ENCODE measurements at regions not wholly inside any gene's neighbourhood (a gene's known extent, or its start where the extent isn't known, plus 50 kb on each side); places are given as distances from the start of the nearest gene placed in this dataset.

- no peak for DNase-seq
- Histone ChIP-seq H3K4me3 (ENCODE audit: low read depth, low read length) (no peak overlapping the region), H3K27me3 (replicated peaks) (no peaks in the 10 kb centered on the region), H3K36me3 (replicated peaks) (no peaks in the 10 kb centered on the region), H3K27ac (no peak overlapping the region)
- no peak for TF ChIP-seq CTCF (IDR thresholded peaks at IDR 0.05; ENCODE audit: low read depth, low read length, missing control alignments)
- in situ Hi-C loops (cut with HindIII; ENCODE audit: low pct_ligation_motif_present, low sequenced_read_pairs), result no loop called here
Measured at GRCh38 chr6:74603322-74604076, 602.4 kb downstream of the COL12A1 start.

GRCh38 chr6:74602206-74602605, 603.6 kb downstream of the COL12A1 start:
- Histone ChIP-seq H3K36me3 (replicated peaks) (no peaks in the 10 kb centered on the region), H3K27me3 (replicated peaks) (no peaks in the 10 kb centered on the region), H3K4me3 (ENCODE audit: low read depth, low read length) (no peak overlapping the region), H3K27ac (no peak overlapping the region)
- TF ChIP-seq CTCF (IDR thresholded peaks at IDR 0.05; ENCODE audit: low read depth, low read length, missing control alignments), result no peak
- in situ Hi-C loops (cut with HindIII; ENCODE audit: low pct_ligation_motif_present, low sequenced_read_pairs), result no loop called here
- DNase-seq, result no peak

DNA sequence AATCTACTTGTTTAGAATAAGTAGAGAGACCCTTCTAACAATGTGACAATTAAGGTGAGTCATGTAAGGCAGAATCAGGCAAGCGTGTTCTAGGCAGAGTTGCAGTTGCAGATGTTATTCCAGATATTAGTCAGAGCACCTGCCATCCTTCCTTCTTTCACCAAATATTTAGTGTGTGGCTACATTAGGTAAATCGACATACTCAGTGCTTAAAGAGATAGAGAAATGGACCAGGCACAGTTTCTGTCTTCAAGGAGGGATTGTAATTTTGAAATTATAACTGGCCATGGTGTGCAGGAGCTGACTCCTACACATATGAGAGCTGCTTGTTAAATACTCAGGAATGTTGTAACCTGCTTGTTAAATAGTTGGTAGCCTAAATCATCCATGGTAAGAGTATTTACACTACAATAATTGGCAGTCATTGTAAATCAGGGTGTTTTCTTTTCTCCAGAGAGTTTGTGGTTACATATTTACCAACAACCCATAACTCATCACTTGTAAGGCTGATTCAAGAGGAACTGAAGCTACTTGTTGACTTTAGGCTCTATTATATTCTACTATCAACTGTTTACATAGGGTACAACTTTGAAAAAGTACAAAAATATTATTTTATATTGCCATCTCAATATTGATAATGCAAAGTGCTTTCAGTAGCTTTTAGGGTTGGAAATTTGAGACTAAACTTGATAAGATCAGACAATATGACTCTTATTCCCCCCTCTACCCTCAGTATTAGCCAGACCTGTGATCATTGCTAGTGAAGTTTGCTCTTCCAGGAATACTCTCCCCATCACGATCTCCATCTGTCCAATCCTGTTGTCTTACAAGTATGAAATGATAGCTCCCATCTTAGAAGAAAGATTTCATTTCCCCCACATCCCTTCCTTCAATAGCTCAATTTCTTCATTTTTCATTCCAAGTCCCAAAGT, 607.1 kb downstream of the COL12A1 start:
- H3K27ac ChIP-seq, result no peak overlapping the region
- no peak for DNase-seq
- no peaks in the 10 kb centered on the region for H3K36me3 ChIP-seq (replicated peaks)
- no peak overlapping the region for H3K4me3 ChIP-seq (ENCODE audit: low read depth, low read length)
- no peaks in the 10 kb centered on the region for H3K27me3 ChIP-seq (replicated peaks)
- no peak for TF ChIP-seq CTCF (IDR thresholded peaks at IDR 0.05; ENCODE audit: low read depth, low read length, missing control alignments)
- in situ Hi-C loops (cut with HindIII; ENCODE audit: low pct_ligation_motif_present, low sequenced_read_pairs), result no loop called here

DNA sequence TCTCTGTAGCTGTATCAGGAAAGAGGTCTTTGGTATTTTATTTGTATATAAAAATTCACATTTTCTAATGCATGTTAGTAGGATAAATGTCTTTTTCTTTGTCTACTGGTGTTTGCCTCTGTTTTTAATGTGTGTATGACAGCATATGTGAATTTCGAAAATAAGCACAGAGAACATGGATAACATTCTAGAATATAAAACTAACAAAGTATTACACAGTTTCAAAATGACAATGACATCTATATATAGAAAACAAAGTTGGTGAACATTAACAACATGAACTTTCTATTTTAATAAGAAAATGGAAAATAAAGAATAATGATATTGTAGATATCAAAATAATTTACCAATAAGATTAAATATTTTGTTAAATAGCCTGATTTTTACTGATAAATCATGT, 608.0 kb downstream of the COL12A1 start:
- H3K27ac ChIP-seq, result no peak overlapping the region
- no peak for DNase-seq
- H3K27me3 ChIP-seq (replicated peaks), result no peaks in the 10 kb centered on the region
- no peaks in the 10 kb centered on the region for H3K36me3 ChIP-seq (replicated peaks)
- no peak overlapping the region for H3K4me3 ChIP-seq (ENCODE audit: low read depth, low read length)
- TF ChIP-seq CTCF (IDR thresholded peaks at IDR 0.05; ENCODE audit: low read depth, low read length, missing control alignments), result no peak
- in situ Hi-C loops (cut with HindIII; ENCODE audit: low pct_ligation_motif_present, low sequenced_read_pairs), result no loop called here

DNA sequence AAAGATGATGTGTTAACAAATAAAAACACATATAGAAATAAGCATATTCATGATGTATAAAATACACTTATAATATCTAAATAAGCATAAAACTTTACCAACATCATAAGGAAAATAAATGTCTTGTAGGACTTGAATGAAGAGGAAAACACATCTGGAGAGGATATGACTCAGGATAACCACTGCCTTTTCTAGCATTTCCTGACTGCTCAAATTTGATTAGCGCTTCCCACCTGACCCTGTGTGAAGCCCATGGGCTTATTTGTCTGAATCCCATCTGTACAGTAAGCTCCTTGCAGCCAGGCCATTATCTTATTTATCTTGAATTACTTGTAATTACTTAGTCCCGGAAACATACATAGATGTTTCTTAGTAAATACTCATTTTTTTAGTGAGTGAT, 608.6 kb downstream of the COL12A1 start:
- no peaks in the 10 kb centered on the region for H3K27me3 ChIP-seq (replicated peaks)
- H3K4me3 ChIP-seq (ENCODE audit: low read depth, low read length), result no peak overlapping the region
- DNase-seq, result no peak
- in situ Hi-C loops (cut with HindIII; ENCODE audit: low pct_ligation_motif_present, low sequenced_read_pairs), result no loop called here
- no peak for TF ChIP-seq CTCF (IDR thresholded peaks at IDR 0.05; ENCODE audit: low read depth, low read length, missing control alignments)
- H3K27ac ChIP-seq, result no peak overlapping the region
- H3K36me3 ChIP-seq (replicated peaks), result no peaks in the 10 kb centered on the region
